IMR-90 (cell line): ENCODE measurements at regions not wholly inside any gene's neighbourhood (a gene's known extent, or its start where the extent isn't known, plus 50 kb on each side); places are given as distances from the start of the nearest gene placed in this dataset.

Source experiments
- ATAC-seq: fragments of 200-7000 bp; cut with Tn5 transposase; 2 replicates; pipeline ENCODE4 v1.9.1; 2020; ENCODE audit warnings: low read depth, mild to moderate bottlenecking, moderate library complexity
- BruUV-seq: library from RNA; stranded (reverse); fragments of 400-500 nt; replicated peaks from 2 replicates; lab custom pipeline; 2021; lab: Mats Ljungman, UMichigan
- CTCF ChIA-PET: fragments of 300-600 bp; formaldehyde crosslinking; extraction: SDS; loops from one replicate; lab custom pipeline; 2021; ENCODE audit warnings: antibody characterized with exemption; lab: Yijun Ruan, JAX
- POLR2A ChIA-PET: fragments of 300-600 bp; sonication (Branson Sonifier 250); formaldehyde crosslinking; loops from one replicate; lab custom pipeline; 2022; ENCODE audit warnings: antibody characterized with exemption; ENCODE audit not compliant: unreplicated experiment; lab: Charles Lee
- DNase-seq: peaks from one replicate; pipeline ENCODE4 v3.0.0; 2013
- H2AFZ ChIP-seq: replicated peaks from 2 replicates; pipeline ENCODE3; 2013; ENCODE audit warnings: low read length, mild to moderate bottlenecking; ENCODE audit not compliant: poor library complexity
- H2AK5ac ChIP-seq: 2 replicates; pipeline ENCODE4 v1.6.1; 2013; ENCODE audit warnings: low read depth, low read length, inconsistent platforms
- H2AK9ac ChIP-seq: replicated peaks from 2 replicates; pipeline ENCODE3; 2013; ENCODE audit warnings: mild to moderate bottlenecking, low read depth, low read length, moderate library complexity; ENCODE audit not compliant: poor library complexity
- H2BK120ac ChIP-seq: 2 replicates; pipeline ENCODE4 v1.6.1; 2013; ENCODE audit warnings: low read depth, low read length, inconsistent platforms
- H2BK15ac ChIP-seq: 3 replicates; pipeline ENCODE4 v1.6.1; 2013; ENCODE audit warnings: low read depth, low read length, inconsistent platforms
- H2BK20ac ChIP-seq: 2 replicates; pipeline ENCODE4 v1.6.1; 2013; ENCODE audit warnings: low read depth, mild to moderate bottlenecking, inconsistent platforms, low read length, moderate library complexity
- H2BK5ac ChIP-seq: 2 replicates; pipeline ENCODE4 v1.6.1; 2013; ENCODE audit warnings: mild to moderate bottlenecking, low read depth, low read length, inconsistent platforms; ENCODE audit not compliant: poor library complexity, severe bottlenecking
- H3K14ac ChIP-seq: replicated peaks from 2 replicates; pipeline ENCODE4 v1.6.1; 2013; ENCODE audit warnings: low read depth, low read length, inconsistent platforms
- H3K18ac ChIP-seq: 2 replicates; pipeline ENCODE4 v1.6.1; 2013; ENCODE audit warnings: low read depth, low read length, control low read depth
- H3K23ac ChIP-seq: 2 replicates; pipeline ENCODE4 v1.6.1; 2013; ENCODE audit warnings: low read depth, low read length, inconsistent platforms
- H3K27ac ChIP-seq: 2 replicates; pipeline ENCODE4 v1.5.1; 2013; ENCODE audit warnings: mild to moderate bottlenecking, control low read depth, low read length; ENCODE audit not compliant: insufficient read depth
- H3K27me3 ChIP-seq: 2 replicates; pipeline ENCODE4 v1.6.1; 2013; ENCODE audit warnings: low read length; ENCODE audit not compliant: control insufficient read depth, insufficient read depth
- H3K36me3 ChIP-seq: 2 replicates; pipeline ENCODE4 v1.6.1; 2013; ENCODE audit warnings: low read length, mixed read lengths; ENCODE audit not compliant: control insufficient read depth, insufficient read depth
- H3K4ac ChIP-seq: 2 replicates; pipeline ENCODE4 v1.6.1; 2013; ENCODE audit warnings: low read depth, low read length, inconsistent platforms
- H3K4me1 ChIP-seq: 2 replicates; pipeline ENCODE4 v1.6.1; 2013; ENCODE audit warnings: low read length, mixed read lengths; ENCODE audit not compliant: control insufficient read depth, insufficient read depth
- H3K4me2 ChIP-seq: 2 replicates; pipeline ENCODE4 v1.6.1; 2013; ENCODE audit warnings: low read depth, mild to moderate bottlenecking, control low read depth, low read length, moderate library complexity
- H3K4me3 ChIP-seq: 2 replicates; pipeline ENCODE4 v1.5.1; 2013; ENCODE audit warnings: low read depth, mild to moderate bottlenecking, control low read depth, low read length, moderate library complexity; ENCODE audit not compliant: insufficient read depth
- H3K56ac ChIP-seq: 2 replicates; pipeline ENCODE4 v1.6.1; 2013; ENCODE audit warnings: low read length, inconsistent platforms; ENCODE audit not compliant: insufficient read depth; ENCODE audit errors: extremely low read depth
- H3K79me1 ChIP-seq, 2 experiments: 2 replicates each; pipeline ENCODE4 v1.6.1; 2013; ENCODE audit warnings: low read length in 2 of 2, inconsistent platforms in 1 of 2, low read depth in 1 of 2
- H3K9ac ChIP-seq: 2 replicates; pipeline ENCODE4 v1.6.1; 2013; ENCODE audit warnings: low read depth, low read length, control low read depth
- H3K9me1 ChIP-seq: 2 replicates; pipeline ENCODE4 v1.6.1; 2013; ENCODE audit warnings: low read length, inconsistent platforms; ENCODE audit not compliant: insufficient read depth
- H3K9me3 ChIP-seq: 2 replicates; pipeline ENCODE4 v1.6.1; 2013; ENCODE audit warnings: low read length; ENCODE audit not compliant: control insufficient read depth, insufficient read depth
- H4K20me1 ChIP-seq: 2 replicates; pipeline ENCODE4 v1.6.1; 2013; ENCODE audit warnings: low read length, inconsistent platforms; ENCODE audit not compliant: insufficient read depth
- H4K5ac ChIP-seq: 2 replicates; pipeline ENCODE4 v1.6.1; 2013; ENCODE audit warnings: mild to moderate bottlenecking, low read depth, low read length, control low read depth
- H4K8ac ChIP-seq, 2 experiments: 2 replicates each; pipeline ENCODE4 v1.6.1; 2013; ENCODE audit warnings: low read depth in 2 of 2, low read length in 2 of 2, control low read depth in 1 of 2, inconsistent platforms in 1 of 2
- H4K91ac ChIP-seq: 2 replicates; pipeline ENCODE4 v1.6.1; 2013; ENCODE audit warnings: low read depth, low read length, inconsistent platforms; ENCODE audit not compliant: insufficient read depth
- CHD1 ChIP-seq: IDR thresholded peaks from 2 replicates; pipeline ENCODE4 v1.6.1; 2012; ENCODE audit warnings: low read depth, low read length, improper control_type of control experiment
- FOS ChIP-seq: fragments of 150-350 bp; IDR thresholded peaks from 2 replicates; pipeline ENCODE4 v1.6.1; 2016; ENCODE audit warnings: low read depth, low read length
- MAFK ChIP-seq: IDR thresholded peaks from 2 replicates; pipeline ENCODE4 v1.6.1; 2012; ENCODE audit warnings: low read depth, low read length, improper control_type of control experiment
- MAZ ChIP-seq: IDR thresholded peaks from 2 replicates; pipeline ENCODE4 v1.6.1; 2012; ENCODE audit warnings: low read depth, mild to moderate bottlenecking, low read length, improper control_type of control experiment, moderate library complexity, borderline replicate concordance
- MXI1 ChIP-seq: IDR thresholded peaks from 2 replicates; pipeline ENCODE4 v1.6.1; 2012; ENCODE audit warnings: low read depth, mild to moderate bottlenecking, low read length, moderate library complexity, borderline replicate concordance
- POLR2A ChIP-seq: IDR thresholded peaks from 2 replicates; pipeline ENCODE4 v1.6.1; 2012; ENCODE audit warnings: mild to moderate bottlenecking, low read depth, low read length
- RAD21 ChIP-seq: IDR thresholded peaks from 2 replicates; pipeline ENCODE4 v1.6.1; 2012; ENCODE audit warnings: low read length, improper control_type of control experiment
- RCOR1 ChIP-seq: IDR thresholded peaks from 2 replicates; pipeline ENCODE4 v1.6.1; 2012; ENCODE audit warnings: mild to moderate bottlenecking, low read length, improper control_type of control experiment; ENCODE audit not compliant: insufficient replicate concordance
- SMC3 ChIP-seq: fragments of 150-350 bp; IDR thresholded peaks from 2 replicates; pipeline ENCODE4 v1.6.1; 2016; ENCODE audit warnings: low read depth, mild to moderate bottlenecking, antibody characterized with exemption, low read length, moderate library complexity
- WGBS, 2 experiments: methylation state at CpG; one replicate each; pipeline versions ENCODE4 v1.1.5 to v1.1.7; 2013; ENCODE audit warnings: missing lambda C conversion rate in 2 of 2; ENCODE audit not compliant: insufficient read length in 1 of 2; ENCODE audit errors: extremely low coverage in 2 of 2; 5-methylcytosine and 5-hydroxymethylcytosine counted together
- dilution Hi-C: fragments of 300-500 bp; cut with HindIII; formaldehyde crosslinking; loops from one replicate; pipeline ENCODE4 v1.14.3; 2018; ENCODE audit warnings: low sequenced_read_pairs; ENCODE audit not compliant: unreplicated experiment
- in situ Hi-C: fragments of 300-500 bp; cut with MboI; formaldehyde crosslinking; loops from 3 replicates; pipeline ENCODE4 v1.14.3; 2019; ENCODE audit warnings: low sequenced_read_pairs, inconsistent platforms, mixed read lengths
- intact Hi-C: fragments of 100-400 bp; cut with micrococcal nuclease; formaldehyde crosslinking; loops from 2 replicates; pipeline ENCODE4 v1.10.0; 2022
- TF ChIP-seq, protein P1 (sequence below): fragments of 150-350 bp; IDR thresholded peaks from 2 replicates; pipeline ENCODE4 v1.6.1; 2017; ENCODE audit warnings: mild to moderate bottlenecking, antibody characterized with exemption, low read length, low read depth

DNA sequence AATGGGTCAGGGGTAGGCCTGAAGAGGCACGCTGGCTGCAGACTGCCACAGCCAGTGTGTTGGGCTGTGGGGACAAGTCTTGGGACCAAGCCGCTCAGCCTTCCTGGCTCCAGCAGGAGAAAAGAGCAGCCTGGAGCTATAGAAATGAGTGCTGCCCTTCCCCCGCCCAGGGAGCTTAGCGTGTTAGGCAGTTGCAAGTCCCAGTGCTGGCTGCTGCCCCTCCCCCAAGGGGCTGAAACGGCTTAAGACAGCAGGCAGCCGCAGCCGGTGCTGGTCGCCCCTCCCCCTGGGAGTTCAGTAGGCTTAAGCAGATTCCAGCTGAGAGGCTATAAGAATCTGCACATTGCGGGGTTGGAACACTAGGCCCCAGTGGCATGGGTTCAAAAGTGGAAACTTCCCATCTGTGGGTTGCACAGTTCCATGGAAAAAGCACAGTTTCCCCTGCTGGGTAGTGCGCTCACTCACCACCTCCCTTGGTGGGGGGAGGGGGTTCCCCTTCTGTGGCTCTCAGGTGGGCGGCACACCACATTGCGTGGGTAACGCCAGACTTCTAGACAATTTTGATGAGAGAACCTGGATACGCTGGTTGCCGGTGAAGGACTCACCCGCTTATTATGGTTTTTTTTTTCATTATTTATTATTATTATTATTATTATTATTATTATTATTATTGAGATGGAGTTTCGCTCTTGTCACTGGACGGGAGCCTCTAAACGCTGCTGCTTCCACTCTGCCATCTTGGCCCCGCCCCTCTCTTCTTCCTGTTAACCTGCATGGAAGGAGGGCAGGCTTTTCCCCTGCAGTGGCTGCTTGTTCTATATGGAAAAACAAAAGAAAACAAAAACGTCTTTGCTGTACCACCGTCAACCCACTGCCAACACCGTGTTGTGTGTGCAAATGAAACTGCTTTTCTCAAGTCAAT, 151.1 kb downstream of the CXCL12 start:
- Histone ChIP-seq H4K91ac (no peak overlapping the region), H3K9ac (no peak overlapping the region), H3K4me1 (no peaks in the 10 kb centered on the region), H3K27me3 (peaks cover 13% of the 10 kb centered on the region), H2BK120ac (no peak overlapping the region), H3K4me3 (no peak overlapping the region), H3K27ac (no peak overlapping the region), H3K56ac (no peak overlapping the region), H3K23ac (no peak overlapping the region), H3K36me3 (no peaks in the 10 kb centered on the region), H2BK15ac (no peak overlapping the region), H2AK5ac (no peak overlapping the region), H3K18ac (no peak overlapping the region), H3K9me3 (no peaks in the 10 kb centered on the region), H2AK9ac (no peak overlapping the region), H2AFZ (no peak overlapping the region), H3K4me2 (no peak overlapping the region), H2BK5ac (no peak overlapping the region), H4K5ac (no peak overlapping the region), H3K4ac (no peak overlapping the region), H3K9me1 (no peaks in the 10 kb centered on the region), H4K8ac (no peak overlapping the region), H4K20me1 (no peaks in the 10 kb centered on the region), H3K14ac (no peak overlapping the region), H3K79me1 (no peaks in the 10 kb centered on the region), H2BK20ac (no peak overlapping the region)
- POLR2A ChIA-PET = no interaction called here
- WGBS, 2 experiments = 24% methylated on average over 9 of the region's 23 CpGs; no CpG with 5 or more reads in 1 of the 2 experiments
- TF ChIP-seq MAZ (no peak), MXI1 (no peak), POLR2A (no peak), CHD1 (no peak), RCOR1 (no peak), MAFK (no peak), RAD21 (no peak), SMC3 (no peak), FOS (no peak)
- TF ChIP-seq, protein P1, sequence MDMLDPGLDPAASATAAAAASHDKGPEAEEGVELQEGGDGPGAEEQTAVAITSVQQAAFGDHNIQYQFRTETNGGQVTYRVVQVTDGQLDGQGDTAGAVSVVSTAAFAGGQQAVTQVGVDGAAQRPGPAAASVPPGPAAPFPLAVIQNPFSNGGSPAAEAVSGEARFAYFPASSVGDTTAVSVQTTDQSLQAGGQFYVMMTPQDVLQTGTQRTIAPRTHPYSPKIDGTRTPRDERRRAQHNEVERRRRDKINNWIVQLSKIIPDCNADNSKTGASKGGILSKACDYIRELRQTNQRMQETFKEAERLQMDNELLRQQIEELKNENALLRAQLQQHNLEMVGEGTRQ = no peak
- ATAC-seq (no peak; the same call in 1 of the 2 replicates), DNase-seq (no peak)
- in situ Hi-C loops = no loop called here
- CTCF ChIA-PET = no interaction called here
- dilution Hi-C loops = no loop called here
- intact Hi-C loops = no loop called here
- no TSS peak for BruUV-seq
